Natural killer cell (primary cell): ENCODE measurements at regions not wholly inside any gene's neighbourhood (a gene's known extent, or its start where the extent isn't known, plus 50 kb on each side); places are given as distances from the start of the nearest gene placed in this dataset.

Source experiments
- ATAC-seq, 3 donors: fragments of 150-1000 bp in 2 of 3; fragments of 200-7000 bp in 1 of 3; cut with Tn5 transposase; 1 replicate in 1 of 3; 2 replicates in 2 of 3; pipeline ENCODE4 v1.10.0; 2021; ENCODE audit warnings: mild to moderate bottlenecking in 2 of 3, moderate library complexity in 2 of 3
- DNase-seq, 2 donors: peaks; one replicate each; pipeline versions ENCODE4 v3.0.0 to v3.0.0-alpha.2; 2013 to 2021; ENCODE audit warnings: mixed read lengths in 1 of 2
- H3K27ac ChIP-seq: one replicate; pipeline ENCODE4 v1.5.1; 2013; ENCODE audit warnings: mild to moderate bottlenecking, low read length
- H3K27me3 ChIP-seq: one replicate; pipeline ENCODE4 v1.6.1; 2013; ENCODE audit warnings: low read length; ENCODE audit not compliant: control insufficient read depth, insufficient read depth
- H3K36me3 ChIP-seq: one replicate; pipeline ENCODE4 v1.6.1; 2013; ENCODE audit warnings: low read length; ENCODE audit not compliant: control insufficient read depth, insufficient read depth
- H3K4me1 ChIP-seq: one replicate; pipeline ENCODE4 v1.6.1; 2013; ENCODE audit warnings: low read length; ENCODE audit not compliant: control insufficient read depth, insufficient read depth
- H3K4me3 ChIP-seq: one replicate; pipeline ENCODE4 v1.5.1; 2013; ENCODE audit warnings: low read length
- H3K9me3 ChIP-seq: one replicate; pipeline ENCODE4 v1.6.1; 2013; ENCODE audit warnings: low read length; ENCODE audit not compliant: control insufficient read depth, insufficient read depth
- H3K27ac Mint-ChIP-seq, 2 donors: one replicate each; pipeline ENCODE4 v1.8.0; 2022; ENCODE audit warnings: mild to moderate bottlenecking in 2 of 2, mixed read lengths in 2 of 2, moderate library complexity in 1 of 2
- H3K27me3 Mint-ChIP-seq, 2 donors: one replicate each; pipeline ENCODE4 v1.8.0; 2022; ENCODE audit warnings: low read depth in 2 of 2, mixed read lengths in 2 of 2
- H3K36me3 Mint-ChIP-seq: one replicate; pipeline ENCODE4 v1.8.0; 2022; ENCODE audit warnings: mixed read lengths
- H3K4me1 Mint-ChIP-seq, 2 donors: one replicate each; pipeline ENCODE4 v1.8.0; 2022; ENCODE audit warnings: mixed read lengths in 2 of 2
- H3K4me3 Mint-ChIP-seq: one replicate; pipeline ENCODE4 v1.8.0; 2022; ENCODE audit warnings: mild to moderate bottlenecking, moderate library complexity, mixed read lengths
- H3K9me3 Mint-ChIP-seq, 2 donors: one replicate each; pipeline ENCODE4 v1.8.0; 2022; ENCODE audit warnings: mixed read lengths in 2 of 2
- CTCF ChIP-seq: fragments of 200-600 bp; IDR thresholded peaks from one replicate; pipeline ENCODE4 v1.8.0; 2022; ENCODE audit warnings: antibody characterized with exemption
- WGBS: methylation state at CpG from one replicate; pipeline ENCODE4 v1.1.7; 2013; ENCODE audit warnings: missing lambda C conversion rate; ENCODE audit not compliant: insufficient coverage; 5-methylcytosine and 5-hydroxymethylcytosine counted together
- intact Hi-C: fragments of 100-400 bp; cut with micrococcal nuclease; formaldehyde crosslinking; loops from one replicate; pipeline ENCODE4 v1.14.2; 2022

GRCh38 chr18:27619906-27620305 lies 434.8 kb upstream of the CHST9 start:
- Histone ChIP-seq H3K4me1 (no peaks in the 10 kb centered on the region), H3K27ac (no peak overlapping the region), H3K4me3 (no peak overlapping the region), H3K9me3 (no peaks in the 10 kb centered on the region), H3K36me3 (no peaks in the 10 kb centered on the region), H3K27me3 (no peaks in the 10 kb centered on the region)
- intact Hi-C loops = no loop called here
- Mint-ChIP-seq H3K4me1 (no peaks in the 10 kb centered on the region), H3K9me3 (peaks cover 2 to 8% of the 10 kb centered on the region in 2 donors), H3K4me3 (no peak overlapping the region), H3K27me3 (no peaks in the 10 kb centered on the region), H3K27ac (no peak overlapping the region), H3K36me3 (no peaks in the 10 kb centered on the region)
- no peak for ATAC-seq
- DNase-seq = no peak
- 93% methylated on average over 4 of the region's 4 CpGs for WGBS
- no peak for TF ChIP-seq CTCF

DNA sequence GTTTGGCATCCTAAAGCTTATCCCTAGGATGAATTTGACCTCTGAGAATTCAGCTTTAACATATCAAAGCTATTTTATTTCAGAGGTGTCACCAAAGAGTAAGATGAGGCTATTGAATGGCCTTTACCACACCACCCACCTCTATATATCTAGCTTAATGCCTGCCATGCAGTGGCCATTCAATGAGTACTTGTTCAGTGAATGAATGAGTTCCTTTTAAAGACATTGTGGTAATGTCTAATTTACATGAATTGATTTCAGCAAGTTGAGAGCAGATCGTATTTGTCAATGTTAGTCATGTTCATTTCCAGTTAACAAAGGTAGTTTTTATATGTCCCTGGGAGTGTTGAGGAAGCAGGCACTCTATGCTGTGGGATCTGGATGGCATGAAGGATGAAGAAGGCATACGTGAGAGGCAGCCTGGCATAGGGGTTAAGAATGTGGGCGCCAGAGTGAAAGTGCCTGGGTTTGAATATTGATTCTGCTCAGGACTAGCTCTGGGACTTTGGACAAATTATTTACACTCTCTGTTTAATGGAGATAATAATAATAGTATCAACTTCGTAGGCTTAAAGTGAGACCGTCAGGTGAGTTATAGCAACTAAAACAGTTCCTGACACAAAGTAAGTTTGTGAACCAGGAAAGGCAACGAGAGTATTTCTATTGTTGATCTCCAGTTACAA lies 434.1 kb upstream of the CHST9 start:
- Histone ChIP-seq H3K4me3 (no peak overlapping the region), H3K9me3 (no peaks in the 10 kb centered on the region), H3K4me1 (no peaks in the 10 kb centered on the region), H3K36me3 (no peaks in the 10 kb centered on the region), H3K27ac (no peak overlapping the region), H3K27me3 (no peaks in the 10 kb centered on the region)
- Mint-ChIP-seq H3K36me3 (no peaks in the 10 kb centered on the region), H3K4me3 (no peak overlapping the region), H3K4me1 (no peaks in the 10 kb centered on the region), H3K27ac (no peak overlapping the region), H3K9me3 (peaks cover 2 to 8% of the 10 kb centered on the region in 2 donors), H3K27me3 (no peaks in the 10 kb centered on the region)
- TF ChIP-seq CTCF = no peak
- WGBS = 86% methylated on average over 6 of the region's 6 CpGs
- DNase-seq (no peak), ATAC-seq (no peak)
- intact Hi-C loops = no loop called here

DNA sequence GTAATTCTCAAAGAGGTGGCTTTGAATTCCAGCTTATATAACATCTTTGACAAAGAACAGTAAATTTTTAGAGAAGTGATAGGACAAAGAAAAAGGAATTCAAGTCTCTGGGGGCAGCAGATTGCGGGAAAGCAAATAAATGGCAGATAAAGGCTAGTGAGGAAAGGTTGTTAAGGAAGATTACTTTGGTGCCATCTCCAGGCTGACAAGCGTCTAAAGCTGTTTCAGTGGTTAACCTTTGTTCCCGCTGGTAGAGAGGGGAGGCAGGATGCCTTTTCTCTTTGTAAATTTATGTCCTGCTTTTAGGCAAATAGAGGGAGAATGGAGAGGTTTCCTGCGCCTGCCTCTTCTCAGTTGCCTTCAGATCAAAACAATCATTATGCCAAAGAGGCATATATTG lies 431.2 kb upstream of the CHST9 start:
- Mint-ChIP-seq H3K4me3 (no peak overlapping the region), H3K27me3 (no peaks in the 10 kb centered on the region), H3K36me3 (no peaks in the 10 kb centered on the region), H3K4me1 (no peaks in the 10 kb centered on the region), H3K9me3 (peaks cover under 1 to 8% of the 10 kb centered on the region in 2 donors), H3K27ac (no peak overlapping the region)
- H3K4me1 ChIP-seq = no peaks in the 10 kb centered on the region
- H3K27ac ChIP-seq = no peak overlapping the region
- DNase-seq (no peak), ATAC-seq (no peak)
- no peaks in the 10 kb centered on the region for H3K27me3 ChIP-seq
- intact Hi-C loops = no loop called here
- H3K4me3 ChIP-seq = no peak overlapping the region
- H3K9me3 ChIP-seq = no peaks in the 10 kb centered on the region
- no peak for TF ChIP-seq CTCF
- H3K36me3 ChIP-seq = no peaks in the 10 kb centered on the region
- 87% methylated on average over 3 of the region's 4 CpGs for WGBS
